Liver (tissue), 3 donors: ENCODE measurements at regions not wholly inside any gene's neighbourhood (a gene's known extent, or its start where the extent isn't known, plus 50 kb on each side); places are given as distances from the start of the nearest gene placed in this dataset.

Source experiments
- CTCF ChIP-seq: fragments of 150-350 bp; IDR thresholded peaks from 2 replicates; pipeline ENCODE4 v1.5.1; 2017; ENCODE audit warnings: improper control_type of control experiment, low read depth, low read length; ENCODE audit not compliant: missing input control
- GABPA ChIP-seq, 2 donors: IDR thresholded peaks in 1 of 2; conservative IDR thresholded peaks in 1 of 2; 2 replicates each; pipeline ENCODE4 v1.6.1; 2016; ENCODE audit warnings: antibody characterized with exemption in 2 of 2, mild to moderate bottlenecking in 1 of 2, moderate library complexity in 1 of 2
- MAX ChIP-seq: IDR thresholded peaks from 2 replicates; pipeline ENCODE4 v1.6.1; 2016; ENCODE audit warnings: antibody characterized with exemption
- SP1 ChIP-seq: IDR thresholded peaks from 2 replicates; pipeline ENCODE4 v1.6.1; 2018; ENCODE audit warnings: antibody characterized with exemption, mild to moderate bottlenecking
- donor health status: healthy.
- donor health status: healthy.

- TF ChIP-seq CTCF, result no peak
- TF ChIP-seq GABPA (IDR thresholded peaks at IDR 0.05 in 1 of 2, conservative IDR thresholded peaks at IDR 0.05 in 1 of 2), result no peak
- no peak for TF ChIP-seq SP1
- no peak for TF ChIP-seq MAX
Observed at GRCh38 chr2:76204048-76204447, 493.3 kb upstream of the GCFC2 start.
